ENCODE measurements at regions not wholly inside any gene's neighbourhood (a gene's known extent, or its start where the extent isn't known, plus 50 kb on each side); places are given as distances from the start of the nearest gene placed in this dataset.

GRCh38 chr1:114292194-114292593 lies 138.5 kb upstream of the SYT6 start:
- no peak overlapping the region for H3K4me3 ChIP-seq (ENCODE audit: low read depth, low read length)
- CTCF ChIA-PET = interaction anchor here (1.9 kb wide), 1 partner anchor 9 kb away, joined by 9 read pairs; no protein-coding TSS in a partner anchor
- TF ChIP-seq ZNF239 (tag by site-specific recombination; IDR thresholded peaks at IDR 0.05) (no peak), KLF9 (tag by site-specific recombination; IDR thresholded peaks at IDR 0.05; ENCODE audit: low read depth) (no peak), ZNF214 (tag by site-specific recombination; IDR thresholded peaks at IDR 0.05; ENCODE audit: borderline replicate concordance) (no peak), ZNF580 (tag by site-specific recombination; IDR thresholded peaks at IDR 0.05) (no peak), ZNF830 (tag by site-specific recombination; IDR thresholded peaks at IDR 0.05; ENCODE audit: low read depth) (no peak), FEZF1 (tag by site-specific recombination; IDR thresholded peaks at IDR 0.05) (no peak), ZBTB21 (tag by site-specific recombination; IDR thresholded peaks at IDR 0.05) (no peak), ZNF692 (tag by site-specific recombination; IDR thresholded peaks at IDR 0.05) (no peak), OSR2 (tag by site-specific recombination; IDR thresholded peaks at IDR 0.05) (no peak), ZNF140 (tag by site-specific recombination; IDR thresholded peaks at IDR 0.05) (no peak), ZNF707 (tag by site-specific recombination; IDR thresholded peaks at IDR 0.05) (no peak), ZBTB8A (tag by site-specific recombination; IDR thresholded peaks at IDR 0.05) (no peak)

GRCh38 chr1:114290776-114291175 lies 137.1 kb upstream of the SYT6 start:
- ChIA-PET CTCF (interaction anchor here (0.9 to 1.9 kb wide), 2 partner anchors 8 to 11 kb away, joined by 3 to 9 read pairs; no protein-coding TSS in a partner anchor), POLR2A (no interaction called here)
- H3K27ac ChIP-seq (ENCODE audit: extremely low read depth, low read depth, low read length) = no peak overlapping the region
- H3K4me1 ChIP-seq (ENCODE audit: control insufficient read depth, insufficient read depth, low read length) = no peaks in the 10 kb centered on the region
- no peaks in the 10 kb centered on the region for H3K36me3 ChIP-seq (ENCODE audit: control insufficient read depth in 2 of 2, insufficient read depth in 1 of 2, low read length in 2 of 2)
- H3K9me3 ChIP-seq (ENCODE audit: control insufficient read depth, insufficient read depth, low read depth, low read length) = no peaks in the 10 kb centered on the region
- H3K4me3 ChIP-seq (ENCODE audit: low read depth, low read length) = no peak overlapping the region
- no peak for TF ChIP-seq ZNF510 (tag by site-specific recombination; IDR thresholded peaks at IDR 0.05; ENCODE audit: insufficient replicate concordance)
- no peak for TF ChIP-seq EGR2 (tag by site-specific recombination; IDR thresholded peaks at IDR 0.05; ENCODE audit: low read depth)
- TF ChIP-seq SP3 (tag by site-specific recombination; IDR thresholded peaks at IDR 0.05) = no peak
- TF ChIP-seq ZNF449 (tag by site-specific recombination; IDR thresholded peaks at IDR 0.05) = no peak
- TF ChIP-seq, protein P1, sequence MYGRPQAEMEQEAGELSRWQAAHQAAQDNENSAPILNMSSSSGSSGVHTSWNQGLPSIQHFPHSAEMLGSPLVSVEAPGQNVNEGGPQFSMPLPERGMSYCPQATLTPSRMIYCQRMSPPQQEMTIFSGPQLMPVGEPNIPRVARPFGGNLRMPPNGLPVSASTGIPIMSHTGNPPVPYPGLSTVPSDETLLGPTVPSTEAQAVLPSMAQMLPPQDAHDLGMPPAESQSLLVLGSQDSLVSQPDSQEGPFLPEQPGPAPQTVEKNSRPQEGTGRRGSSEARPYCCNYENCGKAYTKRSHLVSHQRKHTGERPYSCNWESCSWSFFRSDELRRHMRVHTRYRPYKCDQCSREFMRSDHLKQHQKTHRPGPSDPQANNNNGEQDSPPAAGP (tag by site-specific recombination; IDR thresholded peaks at IDR 0.05) = no peak
- no peak for TF ChIP-seq ZNF48 (tag by site-specific recombination; IDR thresholded peaks at IDR 0.05)
- no peak for TF ChIP-seq KLF9 (tag by site-specific recombination; IDR thresholded peaks at IDR 0.05; ENCODE audit: low read depth)
- no peak for TF ChIP-seq ZNF121 (tag by site-specific recombination; IDR thresholded peaks at IDR 0.05)
- no peak for TF ChIP-seq ZNF169 (tag by site-specific recombination; IDR thresholded peaks at IDR 0.05)
- TF ChIP-seq ZNF416 (tag by site-specific recombination; IDR thresholded peaks at IDR 0.05) = no peak
- no peak for TF ChIP-seq ZNF18 (tag by site-specific recombination; IDR thresholded peaks at IDR 0.05)
- no peak for TF ChIP-seq ZNF768 (tag by site-specific recombination; IDR thresholded peaks at IDR 0.05)
- no peak for TF ChIP-seq REPIN1 (tag by site-specific recombination; IDR thresholded peaks at IDR 0.05; ENCODE audit: low read depth)
- TF ChIP-seq KLF8 (tag by site-specific recombination; IDR thresholded peaks at IDR 0.05) = no peak

More at GRCh38 chr1:114292194-114292593, 138.5 kb upstream of the SYT6 start:
- Histone ChIP-seq H3K36me3 (ENCODE audit: control insufficient read depth in 2 of 2, insufficient read depth in 1 of 2, low read length in 2 of 2) (no peaks in the 10 kb centered on the region), H3K27ac (ENCODE audit: extremely low read depth, low read depth, low read length) (no peak overlapping the region), H3K9me3 (ENCODE audit: control insufficient read depth, insufficient read depth, low read depth, low read length) (no peaks in the 10 kb centered on the region), H3K4me1 (ENCODE audit: control insufficient read depth, insufficient read depth, low read length) (no peaks in the 10 kb centered on the region)
- POLR2A ChIA-PET = no interaction called here

Data from HEK293 (cell line).